ENCODE measurements at regions not wholly inside any gene's neighbourhood (a gene's known extent, or its start where the extent isn't known, plus 50 kb on each side); places are given as distances from the start of the nearest gene placed in this dataset.

DNA sequence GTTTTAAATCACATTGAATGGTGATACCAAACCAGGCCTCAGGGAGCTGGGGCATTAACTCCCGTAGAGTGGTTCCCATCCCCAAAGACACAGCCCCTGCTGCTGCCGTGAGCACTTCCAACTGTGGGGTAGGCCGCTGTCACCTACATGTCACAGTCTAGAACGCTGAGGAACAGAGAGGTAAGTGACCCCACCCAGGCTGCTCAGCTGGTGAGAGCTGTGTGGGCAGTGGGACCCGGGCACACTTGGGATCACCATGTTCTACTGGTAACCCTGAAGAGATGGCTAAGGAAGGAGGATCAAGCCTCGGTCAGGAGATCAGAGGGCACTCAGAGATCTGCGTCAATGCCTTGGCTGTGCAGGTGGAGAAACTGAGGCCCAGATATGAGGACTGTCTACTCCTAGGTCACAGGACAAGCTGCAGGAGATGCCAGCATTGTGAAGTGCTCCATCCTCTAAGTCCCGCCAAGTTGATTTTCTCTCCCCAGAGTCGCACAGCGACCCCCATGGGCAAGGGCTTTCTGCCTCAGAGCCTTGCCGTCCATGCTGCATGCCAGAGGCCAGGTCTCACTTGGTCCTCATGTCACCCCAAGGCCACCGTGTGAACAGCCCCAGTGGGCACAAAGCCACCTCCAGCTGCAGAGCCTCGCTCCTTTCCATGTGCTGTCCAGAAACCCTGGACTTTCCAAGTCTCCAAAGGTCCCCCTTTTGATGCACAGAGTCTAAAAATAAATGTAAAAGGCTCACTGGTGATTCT lies 144.2 kb upstream of the OTOS start:
- ATAC-seq (ENCODE audit: poor library complexity) (no peak), DNase-seq (no peak)
- Mint-ChIP-seq H3K27ac (no peak overlapping the region), H3K4me3 (no peak overlapping the region), H3K9me3 (no peaks in the 10 kb centered on the region), H3K4me1 (ENCODE audit: low read depth) (no peaks in the 10 kb centered on the region), H3K27me3 (peaks cover 20% of the 10 kb centered on the region), H3K36me3 (ENCODE audit: low read depth) (no peaks in the 10 kb centered on the region)
- no peak for TF ChIP-seq CTCF (IDR thresholded peaks at IDR 0.05)
- H3K9me3 ChIP-seq (ENCODE audit: control insufficient read depth in 1 of 2, insufficient read depth in 1 of 2, low read length in 2 of 2), result no peaks in the 10 kb centered on the region
- ChIA-PET CTCF (no interaction called here), POLR2A (no interaction called here)
- H3K36me3 ChIP-seq (ENCODE audit: insufficient read depth, low read length), result no peaks in the 10 kb centered on the region
- no peak overlapping the region for H3K4me3 ChIP-seq (ENCODE audit: low read length)
- no peaks in the 10 kb centered on the region for H3K4me1 ChIP-seq (ENCODE audit: insufficient read depth, low read length)
- intact Hi-C loops (cut with DNase I, micrococcal nuclease), result loop anchor here in 1 of 2 experiments (5.0 kb wide), 1 partner anchor 562 kb away; no protein-coding TSS in a partner anchor
- no peak overlapping the region for H3K27ac ChIP-seq (ENCODE audit: low read depth in 1 of 2, low read length in 2 of 2)
- H3K27me3 ChIP-seq (ENCODE audit: control insufficient read depth in 1 of 2, insufficient read depth in 2 of 2, low read length in 2 of 2), result no peaks in the 10 kb centered on the region

GRCh38 chr2:240285725-240286124 lies 145.3 kb upstream of the OTOS start:
- no peaks in the 10 kb centered on the region for H3K36me3 ChIP-seq (ENCODE audit: insufficient read depth, low read length)
- H3K36me3 Mint-ChIP-seq (ENCODE audit: low read depth), result no peaks in the 10 kb centered on the region
- CTCF ChIA-PET, result no interaction called here
- POLR2A ChIA-PET, result no interaction called here
- H3K9me3 ChIP-seq (ENCODE audit: control insufficient read depth in 1 of 2, insufficient read depth in 1 of 2, low read length in 2 of 2), result no peaks in the 10 kb centered on the region
- H3K9me3 Mint-ChIP-seq, result no peaks in the 10 kb centered on the region
- no peaks in the 10 kb centered on the region for H3K4me1 ChIP-seq (ENCODE audit: insufficient read depth, low read length)
- no peak for TF ChIP-seq CTCF (IDR thresholded peaks at IDR 0.05)
- no peak overlapping the region for H3K4me3 ChIP-seq (ENCODE audit: low read length)
- intact Hi-C loops (cut with DNase I, micrococcal nuclease), result loop anchor here in 1 of 2 experiments (5.0 kb wide), 1 partner anchor 563 kb away; no protein-coding TSS in a partner anchor
- H3K27ac ChIP-seq (ENCODE audit: low read depth in 1 of 2, low read length in 2 of 2), result no peak overlapping the region
- DNase-seq, result no peak
- no peaks in the 10 kb centered on the region for H3K4me1 Mint-ChIP-seq (ENCODE audit: low read depth)
- peaks cover 10% of the 10 kb centered on the region for H3K27me3 Mint-ChIP-seq
- no peak overlapping the region for H3K27ac Mint-ChIP-seq
- H3K4me3 Mint-ChIP-seq, result no peak overlapping the region
- ATAC-seq (ENCODE audit: poor library complexity), result no peak
- no peaks in the 10 kb centered on the region for H3K27me3 ChIP-seq (ENCODE audit: control insufficient read depth in 1 of 2, insufficient read depth in 2 of 2, low read length in 2 of 2)

DNA sequence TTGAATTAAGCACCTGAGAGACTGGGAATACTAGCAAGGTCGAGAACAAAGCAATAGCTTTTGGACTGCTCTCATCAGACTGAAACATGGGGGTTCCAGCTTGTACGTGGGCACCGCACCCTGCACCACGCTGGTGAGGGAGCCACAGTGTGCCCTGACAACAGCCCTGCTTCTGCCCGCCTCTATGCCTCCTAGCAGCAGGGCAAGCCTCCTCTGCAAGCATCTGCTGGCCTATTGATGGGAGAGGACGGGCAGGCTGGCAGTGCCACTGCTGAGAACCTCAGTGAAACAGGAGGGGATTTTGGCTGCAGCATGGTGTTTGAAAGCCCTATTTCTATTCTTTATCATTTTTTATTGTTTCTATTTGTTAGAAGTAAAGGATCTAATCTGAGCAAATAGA lies 146.1 kb upstream of the OTOS start:
- H3K4me1 ChIP-seq (ENCODE audit: insufficient read depth, low read length), result no peaks in the 10 kb centered on the region
- H3K36me3 ChIP-seq (ENCODE audit: insufficient read depth, low read length), result no peaks in the 10 kb centered on the region
- Mint-ChIP-seq H3K4me3 (no peak overlapping the region), H3K9me3 (no peaks in the 10 kb centered on the region), H3K27ac (no peak overlapping the region), H3K27me3 (peaks cover 3% of the 10 kb centered on the region), H3K36me3 (ENCODE audit: low read depth) (no peaks in the 10 kb centered on the region), H3K4me1 (ENCODE audit: low read depth) (no peaks in the 10 kb centered on the region)
- ChIA-PET CTCF (no interaction called here), POLR2A (no interaction called here)
- no peak for DNase-seq
- no peaks in the 10 kb centered on the region for H3K9me3 ChIP-seq (ENCODE audit: control insufficient read depth in 1 of 2, insufficient read depth in 1 of 2, low read length in 2 of 2)
- H3K27ac ChIP-seq (ENCODE audit: low read depth in 1 of 2, low read length in 2 of 2), result no peak overlapping the region
- H3K27me3 ChIP-seq (ENCODE audit: control insufficient read depth in 1 of 2, insufficient read depth in 2 of 2, low read length in 2 of 2), result no peaks in the 10 kb centered on the region
- intact Hi-C loops (cut with DNase I, micrococcal nuclease), result loop anchor here in 1 of 2 experiments (5.0 kb wide), 1 partner anchor 564 kb away; no protein-coding TSS in a partner anchor
- no peak overlapping the region for H3K4me3 ChIP-seq (ENCODE audit: low read length)
- TF ChIP-seq CTCF (IDR thresholded peaks at IDR 0.05), result no peak
- no peak for ATAC-seq (ENCODE audit: poor library complexity)

Measured in CD4-positive, alpha-beta T cell (primary cell).